KG1 (cell line): ENCODE measurements at regions not wholly inside any gene's neighbourhood (a gene's known extent, or its start where the extent isn't known, plus 50 kb on each side); places are given as distances from the start of the nearest gene placed in this dataset.
"Not testable (repeated sequence)": the region's sequence is repeated elsewhere in the genome, so short reads cannot be mapped to it uniquely, and the experiment has no call there.

ENCODE experiments used
- DNase-seq: peaks from one replicate; lab custom pipeline; 2025; lab: John Stamatoyannopoulos, UW

DNA sequence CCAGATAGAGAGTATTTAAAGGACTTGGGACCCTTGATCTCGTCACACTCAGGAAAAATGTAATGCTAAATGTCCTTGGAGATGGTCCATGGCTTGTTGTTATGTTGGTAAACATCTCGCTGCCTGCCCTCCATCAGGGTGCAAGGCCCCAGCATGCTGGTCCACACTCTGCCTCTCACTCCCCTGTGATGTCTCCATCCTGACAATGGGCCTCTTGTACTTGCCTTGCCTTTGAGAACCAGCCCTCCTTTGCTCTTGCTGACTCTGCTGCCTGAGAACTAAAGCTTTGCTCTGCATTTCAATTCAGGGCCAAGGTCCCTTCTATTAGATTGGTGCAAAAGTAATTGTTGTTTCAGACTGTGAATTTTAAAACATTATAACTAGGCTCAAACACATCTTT, 131.0 kb upstream of the LMNTD1 start:
- no peak for DNase-seq

DNA sequence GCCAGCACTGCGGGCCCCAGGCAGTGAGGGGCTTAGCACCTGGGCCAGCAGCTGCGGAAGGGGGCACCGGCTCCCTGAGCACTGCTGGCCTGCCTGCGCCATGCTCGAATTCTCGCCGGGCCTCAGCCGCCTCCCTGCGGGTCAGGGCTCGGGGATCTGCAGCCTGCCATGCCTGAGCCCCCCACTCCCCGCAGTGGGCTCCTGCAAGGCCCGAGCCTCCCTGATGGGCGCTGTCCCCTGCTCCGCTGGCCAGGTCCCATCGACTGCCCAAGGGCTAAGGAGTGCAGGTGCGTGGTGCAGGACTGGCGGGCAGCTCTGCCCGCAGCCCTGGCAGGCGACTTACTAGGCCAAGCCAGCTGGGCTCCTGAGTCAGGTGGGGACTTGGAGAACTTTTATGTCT, 133.3 kb upstream of the LMNTD1 start:
- no peak for DNase-seq

DNA sequence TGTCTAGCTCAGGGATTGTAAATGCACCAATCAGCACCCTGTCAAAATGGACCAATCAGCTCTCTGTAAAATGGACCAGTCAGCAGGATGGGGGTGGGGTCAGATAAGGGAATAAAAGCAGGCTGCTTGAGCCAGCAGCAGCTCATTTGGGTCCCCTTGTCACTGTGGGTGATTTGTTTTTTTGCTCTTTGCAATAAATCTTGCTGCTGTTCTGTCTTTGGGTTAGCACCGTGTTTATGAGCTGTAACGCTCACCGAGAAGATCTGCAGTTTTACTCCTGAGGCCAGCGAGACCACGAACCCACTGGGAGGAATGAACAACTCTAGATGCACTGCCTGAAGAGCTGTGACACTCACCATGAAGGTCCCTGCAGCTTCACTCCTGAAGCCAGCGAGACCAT, 134.1 kb upstream of the LMNTD1 start:
- no peak for DNase-seq

DNA sequence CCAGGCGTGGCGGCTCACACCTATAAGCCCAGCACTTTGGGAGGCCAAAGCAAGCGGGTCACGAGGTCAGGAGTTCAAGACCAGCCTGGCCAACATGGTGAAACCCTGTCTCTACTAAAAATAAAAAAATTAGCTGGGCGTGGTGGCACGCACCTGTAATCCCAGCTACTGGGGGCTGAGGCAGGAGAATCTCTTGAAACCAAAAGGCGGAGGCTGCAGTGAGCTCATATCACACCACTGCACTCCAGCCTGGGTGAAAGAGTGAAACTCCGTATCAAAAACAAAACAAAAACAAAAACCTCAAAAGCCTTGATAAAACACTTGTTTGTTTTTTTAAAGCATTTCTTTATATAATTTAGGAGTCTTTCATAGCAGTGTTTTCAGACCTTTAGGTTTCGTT, 135.8 kb upstream of the LMNTD1 start:
- not testable (repeated sequence) for DNase-seq

DNA sequence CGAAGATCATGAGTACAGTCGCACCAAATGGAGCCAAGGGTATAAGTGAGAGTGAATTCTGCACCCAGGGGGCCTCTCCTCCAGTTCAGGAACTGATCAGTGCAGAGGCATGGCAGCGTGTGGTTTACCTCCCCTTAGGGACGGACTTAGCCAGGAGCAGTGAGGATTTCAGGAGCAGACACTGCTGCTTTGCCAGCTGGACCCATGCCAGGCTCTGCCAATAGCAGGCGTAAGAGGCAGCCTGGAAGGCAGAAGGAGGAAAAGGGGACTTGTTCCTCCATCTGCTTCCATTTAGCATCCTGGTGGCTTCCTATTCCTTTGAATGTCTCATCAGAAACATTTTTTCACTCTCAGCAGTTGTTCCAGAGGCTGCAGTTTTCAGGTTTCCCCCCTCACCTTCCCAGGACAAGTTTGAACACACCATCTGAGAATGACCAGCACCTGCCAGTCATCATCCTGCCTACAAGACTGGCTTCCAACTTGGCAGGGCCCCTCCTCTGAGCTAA, 137.0 kb upstream of the LMNTD1 start:
- DNase-seq = no peak

DNA sequence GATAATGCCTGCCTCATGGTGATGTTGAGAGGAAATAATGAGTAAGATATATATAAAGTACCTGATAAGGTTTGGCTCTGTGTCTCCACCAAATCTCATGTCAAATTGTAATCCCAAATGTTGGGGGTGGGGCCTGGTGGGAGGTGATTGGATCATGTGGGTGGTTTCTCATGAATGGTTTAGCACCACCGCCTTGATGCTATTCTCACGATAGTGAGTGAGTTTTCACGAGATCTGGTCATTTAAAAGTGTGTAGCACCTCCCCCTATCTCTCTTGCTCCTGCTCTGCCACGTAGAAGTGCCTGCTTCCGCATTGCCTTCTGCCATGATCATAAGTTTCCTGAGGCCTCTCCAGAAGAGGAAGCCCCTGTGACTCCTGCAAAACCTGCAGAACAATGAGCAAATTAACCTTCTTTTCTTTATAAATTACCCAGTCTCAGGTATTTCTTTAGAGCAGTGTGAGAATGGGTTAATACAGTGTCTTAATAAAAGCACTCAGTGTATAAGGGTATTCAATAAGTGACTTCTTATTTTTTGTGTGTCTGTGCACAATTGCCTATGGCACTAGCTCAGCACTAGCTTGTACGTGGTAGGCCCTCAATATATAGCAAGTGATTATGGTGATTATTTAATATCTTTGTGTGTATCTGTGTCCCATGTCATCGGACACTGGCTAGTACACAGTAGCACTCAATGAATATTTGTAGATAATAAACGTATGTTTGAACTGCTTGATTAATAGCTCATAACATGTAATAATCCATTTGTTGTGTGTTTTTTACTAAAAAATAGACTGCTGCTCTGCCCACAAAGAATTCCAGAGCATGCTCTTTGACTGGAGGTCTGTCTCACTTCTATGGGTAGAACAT, 138.1 kb upstream of the LMNTD1 start:
- DNase-seq = no peak

DNA sequence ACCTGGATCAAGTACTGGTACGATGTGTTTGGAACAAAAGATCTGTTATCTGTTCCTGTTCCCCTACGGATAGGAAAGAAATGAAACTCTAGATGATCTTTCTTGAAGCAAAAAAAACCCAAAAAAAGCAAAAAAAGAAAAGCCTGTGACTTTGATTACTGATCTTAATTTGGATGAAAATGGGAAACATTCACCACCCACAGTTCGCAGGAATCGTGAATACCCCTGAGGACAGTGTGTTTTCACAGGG, 138.7 kb upstream of the LMNTD1 start:
- DNase-seq = no peak

DNA sequence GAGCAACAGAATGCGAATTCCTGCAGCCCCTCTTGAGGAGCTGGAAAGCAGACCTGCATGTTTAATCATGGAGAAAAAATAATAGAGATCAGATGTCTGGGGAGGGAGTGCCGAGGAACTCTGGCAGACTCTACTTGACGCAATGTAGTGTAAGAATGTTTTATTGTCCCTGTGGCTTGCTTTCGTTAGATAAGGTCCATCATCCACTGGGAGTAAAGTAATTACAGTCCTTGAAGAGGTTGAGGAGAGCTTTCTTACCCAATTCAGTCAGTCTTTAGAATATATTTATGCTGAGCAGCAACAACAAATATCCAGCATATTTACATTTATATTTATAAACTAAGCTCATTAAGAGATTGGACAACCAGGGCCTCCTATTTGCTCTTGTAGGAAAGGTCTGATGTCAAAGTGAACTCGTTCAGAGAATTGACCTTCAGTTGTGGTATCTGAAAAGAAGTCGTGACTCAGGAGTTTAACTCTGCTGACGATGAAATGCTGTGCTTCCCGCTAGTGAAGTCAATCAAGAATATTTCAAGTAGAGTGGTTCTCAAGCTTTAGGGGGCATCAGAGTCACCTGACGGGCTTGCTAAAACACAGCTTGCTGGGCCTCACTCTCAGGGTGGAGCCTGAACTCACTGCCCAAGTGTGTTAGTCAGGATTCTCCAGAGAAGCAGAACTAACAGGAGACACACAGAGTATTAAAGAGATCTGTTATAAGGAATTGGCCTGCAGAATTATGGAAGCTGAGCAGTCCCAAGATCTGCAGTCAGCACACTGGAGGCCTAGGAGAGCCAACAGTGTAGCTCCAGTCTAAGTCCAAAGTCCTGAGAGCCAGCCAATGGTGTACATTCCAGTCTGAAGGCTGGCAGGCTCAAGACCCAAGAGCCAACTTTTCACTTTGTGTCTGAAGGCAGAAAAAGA, 139.3 kb upstream of the LMNTD1 start:
- no peak for DNase-seq

DNA sequence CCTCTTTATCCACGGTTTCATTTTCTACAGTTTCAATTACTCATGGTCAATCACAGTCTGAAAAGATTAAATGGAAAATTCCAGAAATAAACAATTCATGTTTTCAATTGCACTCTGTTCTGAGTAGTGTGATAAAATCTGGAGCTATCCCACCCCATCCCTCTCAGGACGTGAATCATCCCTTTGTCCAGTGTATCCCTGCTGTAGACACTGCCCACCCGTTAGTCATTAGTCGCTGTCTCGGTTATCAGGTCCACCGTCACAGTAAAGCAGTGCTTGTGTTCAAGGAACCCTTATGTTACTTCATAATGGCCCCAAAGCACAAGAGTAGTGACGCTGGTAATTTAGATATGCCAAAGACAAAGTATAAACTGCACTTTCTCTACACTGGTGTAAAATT, 141.0 kb upstream of the LMNTD1 start:
- DNase-seq = no peak

DNA sequence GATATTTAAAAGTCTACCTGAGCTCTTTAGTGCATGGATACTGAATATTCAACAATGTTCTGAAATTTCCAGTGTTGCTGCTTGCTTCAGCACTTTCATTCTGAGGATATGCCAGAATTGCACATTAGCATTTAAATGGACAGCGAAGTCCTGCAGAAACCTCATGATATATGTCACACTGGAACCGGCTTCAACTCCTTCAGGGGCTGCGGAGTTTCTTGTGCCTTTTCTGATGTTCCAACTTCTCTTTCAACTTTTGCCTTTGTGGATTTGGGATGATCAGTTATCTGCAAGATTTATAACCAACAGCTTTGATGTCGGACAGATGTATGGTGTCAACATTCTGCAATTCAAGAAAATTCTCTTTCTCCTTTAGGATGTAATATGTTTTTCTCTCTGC, 142.5 kb upstream of the LMNTD1 start:
- no peak for DNase-seq

DNA sequence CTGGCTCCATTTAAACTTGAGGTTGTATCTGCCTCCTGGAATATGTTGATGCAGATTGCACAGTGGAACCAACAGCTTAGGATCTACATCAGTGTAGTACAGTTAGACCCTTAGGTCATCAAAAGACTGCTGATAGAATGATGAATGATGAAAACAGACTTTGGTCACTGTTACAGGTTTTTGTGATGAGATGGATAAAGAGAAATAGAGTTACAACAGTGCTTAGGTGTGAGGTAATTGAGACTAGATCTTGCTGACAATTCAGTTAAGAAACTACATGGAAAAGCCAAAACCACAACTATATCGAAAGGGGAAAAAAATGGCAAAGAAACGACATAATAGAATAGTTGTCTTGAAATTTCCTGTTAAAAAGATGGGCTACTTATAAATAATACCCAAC, 145.7 kb upstream of the LMNTD1 start:
- no peak for DNase-seq

DNA sequence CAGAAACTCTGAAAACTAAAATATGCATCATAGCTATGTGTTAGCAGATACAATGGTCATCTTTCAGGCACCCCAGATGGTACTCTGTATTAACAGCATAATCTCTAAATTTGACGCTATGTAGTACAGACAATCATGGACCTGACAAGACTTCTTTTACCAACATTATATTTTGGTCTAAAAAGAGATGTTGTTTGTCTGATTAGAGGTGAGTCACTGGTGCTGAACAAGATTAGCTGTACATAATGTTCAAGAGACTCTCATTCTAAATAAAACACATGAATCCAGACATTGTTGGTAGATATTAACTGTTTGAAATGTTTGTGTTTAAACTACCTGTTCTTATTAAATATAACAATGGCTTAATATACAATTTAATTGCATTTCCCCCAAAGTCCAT, 146.4 kb upstream of the LMNTD1 start:
- DNase-seq = no peak

DNA sequence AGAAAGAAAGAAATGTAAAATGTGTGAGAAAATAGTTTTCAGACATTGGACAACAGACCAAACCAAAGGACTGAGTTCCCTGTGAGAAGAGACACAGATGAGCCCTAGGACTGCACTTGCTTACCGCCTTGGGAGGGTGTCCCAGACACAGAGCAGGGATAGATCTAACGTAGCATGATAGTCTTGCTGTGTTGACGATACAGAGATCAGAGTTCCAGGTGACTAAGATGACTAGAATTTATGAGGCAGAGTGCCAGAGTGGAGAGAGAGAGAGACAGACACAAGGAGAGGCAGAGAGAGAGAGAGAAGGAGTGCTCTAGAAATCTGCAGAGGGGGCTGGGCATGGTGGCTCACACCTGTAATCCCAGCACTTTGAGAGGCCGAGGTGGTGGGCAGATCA, 148.2 kb upstream of the LMNTD1 start:
- no peak for DNase-seq

DNA sequence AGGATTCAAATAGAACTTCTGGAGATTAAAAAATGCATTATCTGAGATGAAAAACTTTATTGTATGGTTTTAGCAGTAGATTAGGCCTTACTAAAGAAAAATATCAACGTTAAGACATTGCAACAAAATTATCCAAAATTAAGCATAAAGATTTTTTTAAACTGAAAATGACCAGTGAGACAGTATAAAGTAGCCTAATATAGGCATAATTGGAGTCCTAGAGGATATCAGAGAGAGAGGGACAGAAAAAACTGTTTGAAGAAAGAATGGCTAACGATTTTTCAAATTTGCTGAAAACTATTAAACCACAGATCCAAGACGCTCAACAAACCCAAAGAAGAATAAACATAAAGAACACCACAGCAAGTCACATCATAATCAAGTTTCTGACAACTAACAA, 149.5 kb upstream of the LMNTD1 start:
- no peak for DNase-seq

DNA sequence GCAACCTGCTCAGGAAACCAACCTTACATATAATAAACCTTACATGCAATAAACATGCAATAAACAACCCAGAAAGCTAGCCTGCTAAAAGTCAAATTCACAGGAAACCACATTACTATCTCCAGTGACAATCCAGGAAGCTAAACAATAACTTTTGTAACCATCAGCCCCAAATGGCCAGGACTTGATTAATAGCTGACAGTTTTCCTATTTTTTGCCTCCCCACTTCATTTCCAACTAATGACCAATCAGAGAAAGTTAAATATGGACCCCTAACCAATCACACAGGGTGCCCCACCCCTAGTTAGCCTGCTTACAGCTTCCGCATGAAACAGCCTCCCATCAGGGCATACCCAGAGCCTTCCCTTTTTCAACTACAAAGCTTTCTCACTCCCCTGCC, 152.2 kb upstream of the LMNTD1 start:
- peak; percentile 85 for DNase-seq

DNA sequence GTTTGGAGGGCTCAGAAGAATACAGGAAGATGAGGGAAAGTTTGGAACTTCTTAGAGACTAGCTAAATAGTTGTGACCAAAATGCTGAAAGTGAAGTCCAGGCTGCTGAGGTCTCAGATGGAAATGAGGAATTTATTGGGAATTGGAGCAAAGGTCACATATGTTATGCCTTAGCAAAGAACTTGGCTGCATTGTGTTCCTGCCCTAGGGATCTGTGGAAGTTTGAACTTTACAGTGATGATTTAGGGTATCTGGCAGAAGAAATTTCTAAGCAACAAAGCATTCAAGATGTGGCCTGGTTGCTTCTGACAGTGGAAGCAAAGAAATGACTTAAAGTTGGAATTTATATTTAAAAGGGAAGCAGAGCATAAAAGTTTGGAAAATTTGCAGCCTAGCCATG, 153.6 kb upstream of the LMNTD1 start:
- not testable (repeated sequence) for DNase-seq

DNA sequence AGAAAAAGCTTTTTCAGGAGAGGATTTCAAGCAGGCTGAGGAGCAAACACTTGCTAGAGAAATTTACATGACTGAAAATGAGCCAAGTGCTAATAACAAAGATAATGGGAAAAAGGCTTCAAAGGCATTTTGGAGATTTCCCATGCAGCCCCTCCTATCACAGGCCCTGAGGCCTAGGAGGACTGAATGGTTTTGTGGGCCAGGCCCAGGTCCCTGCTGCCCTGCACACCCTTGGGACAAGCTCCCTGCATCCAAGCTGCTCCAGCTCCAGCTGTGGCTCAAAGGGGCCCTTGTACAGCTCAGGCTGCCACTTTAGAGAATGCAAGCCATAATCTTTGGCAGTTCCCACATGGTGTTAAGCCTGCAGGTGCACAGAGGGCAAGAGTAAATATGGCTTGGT, 154.0 kb upstream of the LMNTD1 start:
- DNase-seq = no peak

DNA sequence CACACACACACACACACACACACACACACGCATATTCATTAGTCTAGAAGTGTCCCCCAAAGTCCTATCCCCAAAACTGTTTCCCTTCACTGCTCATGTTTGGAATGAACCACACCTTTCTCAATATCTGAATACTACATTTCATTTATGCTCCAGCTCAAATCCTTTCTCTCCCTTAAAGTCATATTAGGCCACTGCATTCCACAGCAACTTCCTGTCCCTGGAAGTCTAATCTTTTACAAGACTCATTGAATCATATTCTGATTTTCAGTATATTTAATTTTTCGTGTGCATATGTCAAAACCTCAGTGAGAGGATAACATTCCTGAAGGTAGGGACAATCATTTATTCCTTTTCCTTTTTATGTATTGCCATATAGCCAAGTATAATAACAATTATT, 155.6 kb upstream of the LMNTD1 start:
- DNase-seq = no peak

DNA sequence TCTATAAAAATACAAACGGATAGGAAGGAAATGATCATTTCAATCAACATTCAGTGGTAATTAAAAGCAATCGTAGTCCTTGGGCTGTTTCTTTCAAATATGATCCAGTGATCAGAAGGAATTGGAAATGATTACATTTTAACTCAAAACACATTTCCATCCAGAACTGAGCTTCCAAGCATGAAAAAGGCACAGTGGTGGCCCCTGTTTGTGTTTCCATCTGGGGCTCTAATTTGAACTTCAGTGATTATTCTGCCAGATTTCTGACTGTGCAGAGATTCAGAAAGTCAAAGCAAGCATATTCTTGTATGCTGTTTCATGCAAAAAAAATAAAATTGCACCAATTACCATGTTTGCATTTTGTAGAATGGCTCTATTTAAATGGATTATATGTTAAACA, 157.0 kb upstream of the LMNTD1 start:
- no peak for DNase-seq

DNA sequence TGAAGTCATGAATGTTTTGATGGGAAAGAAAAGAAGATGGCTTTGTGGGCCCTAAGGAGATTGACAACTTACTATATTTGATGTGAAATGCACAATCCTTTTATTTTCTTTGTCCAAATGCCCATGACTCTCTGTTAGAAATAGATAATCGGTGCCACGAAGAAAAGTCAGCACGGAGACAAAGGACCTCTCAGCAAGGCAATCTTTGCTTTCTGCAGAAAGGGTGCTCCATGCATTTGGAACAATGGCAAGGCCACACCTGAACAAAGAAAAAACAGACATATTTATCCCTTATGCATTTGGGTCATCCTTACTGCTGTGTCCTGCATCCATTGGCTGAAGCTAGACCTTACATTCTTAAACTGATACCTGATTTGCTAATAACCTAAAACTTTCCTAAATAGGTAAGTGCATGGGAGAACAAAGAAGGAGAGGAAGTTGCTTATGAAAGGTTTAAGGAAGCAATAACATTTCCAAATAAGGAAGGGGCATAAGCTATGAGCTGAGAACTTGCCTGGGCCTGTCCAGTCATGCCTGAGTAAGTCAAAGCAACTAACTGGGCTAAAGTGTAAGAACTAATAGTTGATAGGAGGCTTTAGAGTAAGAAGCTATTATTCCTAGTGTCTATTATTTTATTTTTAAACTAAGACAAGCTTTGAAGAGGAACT, 158.0 kb upstream of the LMNTD1 start:
- not testable (repeated sequence) for DNase-seq

DNA sequence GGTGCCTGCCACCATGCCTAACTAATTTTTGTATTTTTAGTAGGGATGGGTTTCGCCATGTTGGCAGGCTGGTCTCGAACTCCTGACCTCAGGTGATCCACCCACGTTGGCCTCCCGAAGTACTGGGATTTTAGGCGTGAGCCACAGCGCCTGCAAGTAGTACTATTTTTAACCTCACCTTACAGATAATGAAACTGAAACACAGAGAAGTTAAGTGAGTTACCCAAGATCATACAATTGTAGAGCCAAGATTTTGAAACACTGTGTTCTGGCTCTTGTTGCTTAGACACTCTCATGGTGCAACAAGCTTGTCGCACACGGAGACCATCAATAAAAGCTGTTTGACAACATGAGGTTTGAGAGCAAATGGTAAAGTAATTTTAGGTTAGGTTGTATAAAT, 159.1 kb upstream of the LMNTD1 start:
- no peak for DNase-seq

DNA sequence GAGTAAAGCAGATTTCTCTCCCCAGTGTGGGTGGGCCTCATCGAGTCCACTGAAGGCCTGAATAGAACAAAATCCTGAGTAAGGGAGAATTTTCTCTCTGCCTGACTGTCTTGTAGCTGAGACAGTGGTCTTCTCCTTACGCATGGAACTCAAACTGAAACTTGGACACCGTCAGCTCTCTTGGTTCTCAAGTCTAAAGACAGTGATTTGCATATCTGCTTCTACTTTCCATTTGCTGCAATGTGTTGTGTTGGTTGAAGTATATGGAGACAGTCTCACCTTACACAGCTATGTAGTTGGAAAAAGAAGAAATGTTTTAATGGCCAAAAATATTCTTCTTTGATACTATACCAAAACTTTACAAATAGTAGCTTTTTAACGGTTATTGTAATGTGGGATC, 160.2 kb upstream of the LMNTD1 start:
- DNase-seq = no peak
